ENCODE measurements at regions not wholly inside any gene's neighbourhood (a gene's known extent, or its start where the extent isn't known, plus 50 kb on each side); places are given as distances from the start of the nearest gene placed in this dataset.
"Not testable (repeated sequence)": the region's sequence is repeated elsewhere in the genome, so short reads cannot be mapped to it uniquely, and the experiment has no call there.

DNA sequence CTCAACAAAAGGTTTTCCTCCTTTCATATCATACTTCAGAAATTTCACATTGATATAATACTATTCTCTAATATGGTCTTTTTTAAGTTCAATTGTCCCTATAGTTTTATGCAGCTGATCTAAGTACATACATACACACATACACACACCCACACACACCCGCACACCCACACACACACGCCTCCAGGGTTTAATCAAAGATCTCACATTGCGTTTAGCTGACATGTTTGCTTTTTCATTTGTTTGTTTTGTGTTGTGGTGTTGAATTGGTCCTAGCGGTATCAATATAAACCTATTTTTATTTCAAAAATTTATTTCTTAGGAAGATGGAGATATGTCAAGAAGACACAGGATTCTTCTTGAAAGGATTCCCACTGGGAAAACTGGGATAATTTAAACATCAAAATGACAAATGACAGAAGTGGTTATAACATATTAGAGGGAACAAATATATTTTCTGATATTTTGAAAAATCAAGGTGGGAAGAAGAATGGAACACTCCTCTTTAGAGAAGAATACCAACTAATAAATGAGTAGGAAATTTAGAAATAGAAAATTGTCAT lies 434.9 kb upstream of the SLC30A5 start:
- DNase-seq (ENCODE audit: low read depth in 2 of 2) = no peak

DNA sequence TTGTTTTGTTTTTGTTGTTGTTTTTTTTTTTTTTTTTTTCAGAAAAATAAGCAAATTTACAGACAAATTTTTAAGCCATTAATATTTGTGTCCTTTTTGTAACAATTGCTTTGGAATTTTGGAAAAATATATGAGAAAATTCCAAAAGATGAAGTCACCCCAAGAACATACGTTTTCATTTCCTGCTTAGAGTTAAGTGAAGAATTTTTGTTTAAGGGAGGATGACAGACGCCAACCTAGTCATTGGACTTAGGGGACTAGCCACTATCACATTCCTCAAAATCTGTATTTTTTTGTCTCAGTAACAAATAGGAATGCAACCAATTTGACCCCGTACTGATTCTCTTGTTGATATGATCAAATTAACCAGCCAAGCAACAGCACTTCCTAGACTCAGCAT lies 433.9 kb upstream of the SLC30A5 start:
- no peak for DNase-seq (ENCODE audit: low read depth in 2 of 2)

GRCh38 chr5:68661237-68661636 lies 432.6 kb upstream of the SLC30A5 start:
- no peak for DNase-seq (ENCODE audit: low read depth in 2 of 2)

- DNase-seq (ENCODE audit: low read depth in 2 of 2) = no peak
These were observed 431.0 kb upstream of the SLC30A5 start for GRCh38 chr5:68662804-68663307.

DNA sequence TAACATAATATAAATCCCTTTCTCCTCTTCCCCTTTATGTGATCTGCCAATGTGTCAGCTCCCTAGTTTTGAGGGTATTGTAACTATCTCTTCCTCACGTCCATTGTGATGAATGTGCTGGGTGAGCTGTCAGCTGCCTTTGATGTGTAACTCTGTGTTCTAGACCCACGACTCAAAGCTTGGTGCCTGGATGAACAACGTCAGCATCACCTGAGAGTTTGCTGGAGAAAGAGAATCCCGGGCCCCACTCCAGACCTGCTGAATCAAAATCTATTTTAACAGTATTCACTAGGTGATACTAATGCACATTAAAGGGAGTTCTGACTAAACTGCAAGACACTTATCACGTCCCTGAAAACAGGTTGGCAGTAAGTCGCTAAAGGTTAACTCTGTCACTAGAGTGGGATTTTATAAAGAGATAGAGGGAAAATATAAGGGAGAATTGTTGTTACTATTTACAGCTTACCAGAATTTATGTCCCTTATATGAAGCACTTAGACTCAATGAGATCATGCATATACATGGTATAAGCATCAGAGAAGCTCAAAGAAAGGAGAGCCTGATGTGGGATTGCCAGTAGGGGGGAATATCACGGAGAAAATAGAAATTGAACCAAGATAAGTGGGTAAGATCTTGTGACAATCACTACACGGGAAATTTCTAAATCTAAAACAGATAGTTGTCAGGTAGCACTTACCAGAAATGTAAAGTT lies 423.8 kb upstream of the SLC30A5 start:
- no peak for DNase-seq (ENCODE audit: low read depth in 2 of 2)

GRCh38 chr5:68673106-68673822 lies 420.6 kb upstream of the SLC30A5 start:
- no peak for DNase-seq (ENCODE audit: low read depth in 2 of 2)

DNA sequence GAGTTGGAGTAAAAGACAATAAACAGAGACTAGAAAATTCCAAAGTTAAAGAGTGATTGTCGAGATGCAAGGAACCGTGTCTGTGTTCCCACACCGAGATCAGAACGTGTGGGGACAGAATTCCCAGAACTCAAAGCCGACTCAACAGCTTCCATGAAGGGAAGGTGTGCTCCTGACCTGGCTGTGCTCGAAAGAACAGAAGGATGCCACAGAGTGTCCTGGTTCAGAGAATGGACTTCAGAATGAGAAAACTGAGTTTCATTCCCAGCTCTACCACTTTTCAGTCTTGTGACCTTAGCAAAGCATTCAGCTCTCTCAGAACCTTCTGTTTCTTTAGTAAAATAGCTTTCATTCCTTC lies 420.0 kb upstream of the SLC30A5 start:
- no peak for DNase-seq (ENCODE audit: low read depth in 2 of 2)

- no peak for DNase-seq (ENCODE audit: low read depth in 2 of 2)
These were observed 414.8 kb upstream of the SLC30A5 start for GRCh38 chr5:68679041-68679440.

GRCh38 chr5:68680366-68680765 lies 413.4 kb upstream of the SLC30A5 start:
- DNase-seq (ENCODE audit: low read depth in 2 of 2) = no peak

GRCh38 chr5:68681929-68682328 lies 411.9 kb upstream of the SLC30A5 start:
- no peak for DNase-seq (ENCODE audit: low read depth in 2 of 2)

- DNase-seq (ENCODE audit: low read depth in 2 of 2) = no peak
These were observed 411.2 kb upstream of the SLC30A5 start for GRCh38 chr5:68682400-68683160.

- DNase-seq (ENCODE audit: low read depth in 2 of 2) = no peak
These were observed 410.2 kb upstream of the SLC30A5 start for GRCh38 chr5:68683632-68684036.

- DNase-seq (ENCODE audit: low read depth in 2 of 2) = no peak
These were observed 408.0 kb upstream of the SLC30A5 start for GRCh38 chr5:68685863-68686262.

- DNase-seq (ENCODE audit: low read depth in 2 of 2) = no peak
These were observed 405.3 kb upstream of the SLC30A5 start for GRCh38 chr5:68688547-68688946.

DNA sequence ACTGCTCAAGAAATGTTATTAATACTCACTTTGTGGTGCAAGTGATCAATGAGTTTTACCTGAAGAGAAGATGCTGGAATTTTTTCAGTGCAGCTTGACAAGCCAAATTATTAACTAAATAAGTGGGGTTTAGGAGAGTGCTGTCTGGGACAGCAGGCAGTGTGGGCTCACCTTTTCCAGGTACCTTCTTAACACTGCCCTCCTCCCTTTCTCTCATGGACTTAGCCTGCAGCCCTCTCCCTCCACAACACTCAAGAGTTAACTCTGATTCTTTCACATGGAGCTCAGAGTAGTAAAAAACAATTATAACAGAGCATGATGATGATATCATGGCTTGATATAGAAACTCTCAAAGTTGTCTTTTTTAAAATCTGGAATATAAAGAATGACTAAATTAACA lies 404.8 kb upstream of the SLC30A5 start:
- no peak for DNase-seq (ENCODE audit: low read depth in 2 of 2)

DNA sequence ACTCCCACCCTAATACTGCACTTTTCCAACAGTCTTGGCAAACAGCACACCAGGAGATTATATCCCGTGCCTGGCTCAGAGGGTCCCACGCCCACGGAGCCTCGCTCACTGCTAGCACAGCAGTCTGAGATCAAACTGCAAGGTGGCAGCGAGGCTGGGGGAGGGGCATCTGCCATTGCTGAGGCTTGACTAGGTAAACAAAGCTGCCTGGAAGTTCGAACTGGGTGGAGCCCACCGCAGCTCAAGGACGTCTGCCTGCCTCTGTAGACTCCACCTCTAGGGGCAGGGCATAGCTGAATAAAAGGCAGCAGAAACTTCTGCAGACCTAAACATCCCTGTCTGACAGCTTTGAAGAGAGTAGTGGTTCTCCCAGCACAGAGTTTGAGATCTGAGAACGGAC lies 401.9 kb upstream of the SLC30A5 start:
- DNase-seq (ENCODE audit: low read depth in 2 of 2) = not testable (repeated sequence)

DNA sequence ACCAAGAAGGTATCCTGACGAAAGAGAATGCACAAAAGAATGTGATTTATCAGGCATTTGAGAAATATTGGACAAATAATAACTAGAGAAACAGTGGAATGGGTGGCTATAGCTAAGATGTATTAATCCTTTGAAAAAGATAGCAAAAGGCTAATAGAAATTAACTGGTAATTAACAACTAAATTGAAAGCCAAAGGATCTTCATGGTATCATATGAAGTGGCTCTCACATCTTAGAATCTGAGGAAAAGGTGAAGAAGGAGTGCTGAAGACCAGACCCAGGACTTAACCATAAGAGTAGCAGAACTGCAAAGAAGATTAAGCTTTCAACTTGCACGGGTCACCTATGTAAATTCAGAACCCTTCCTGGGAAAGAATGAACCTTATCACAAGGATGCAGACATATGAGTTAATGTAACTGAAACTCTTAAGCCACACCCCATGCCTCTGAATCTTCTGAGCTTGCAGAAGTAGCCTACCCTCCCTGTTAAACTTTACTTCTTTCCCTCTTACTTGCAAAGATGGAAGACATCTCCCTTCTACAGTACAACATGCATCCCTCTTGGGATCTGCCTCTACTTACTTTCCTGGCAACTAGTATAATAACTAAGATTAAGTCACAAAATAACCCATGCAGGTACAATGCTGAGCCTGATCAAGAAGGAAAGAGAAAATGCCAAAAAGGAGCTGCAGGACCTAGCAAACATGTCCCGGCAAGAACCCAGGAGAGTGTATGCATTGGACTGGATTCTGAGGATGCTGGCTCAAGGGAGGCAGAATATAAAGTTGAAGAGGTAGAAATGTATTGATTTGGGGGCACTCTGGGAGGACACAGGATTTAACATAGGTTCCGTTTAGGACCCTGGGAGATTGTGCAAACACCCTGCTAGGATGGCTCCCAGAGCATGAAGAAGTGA lies 395.5 kb upstream of the SLC30A5 start:
- DNase-seq (ENCODE audit: low read depth in 2 of 2) = no peak

DNA sequence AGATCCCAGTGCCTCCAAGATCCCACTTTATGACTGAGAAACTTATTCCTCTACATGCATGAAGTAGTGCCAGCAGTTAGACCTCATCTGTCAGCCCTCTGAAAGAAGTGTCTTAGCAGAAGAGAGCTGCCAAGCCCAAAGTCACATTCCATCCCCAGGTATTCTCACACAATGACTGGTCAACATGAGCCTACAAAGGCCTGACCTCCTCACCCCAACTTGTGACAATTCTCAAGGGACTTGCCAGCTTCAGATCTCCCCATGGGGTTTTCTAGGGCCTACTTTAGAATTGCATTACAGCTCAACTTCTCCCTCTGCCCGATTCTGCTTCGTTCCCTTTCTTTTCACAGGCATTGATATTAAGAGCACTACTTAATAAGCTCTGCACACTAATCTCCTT lies 393.8 kb upstream of the SLC30A5 start:
- DNase-seq (ENCODE audit: low read depth in 2 of 2) = no peak

DNA sequence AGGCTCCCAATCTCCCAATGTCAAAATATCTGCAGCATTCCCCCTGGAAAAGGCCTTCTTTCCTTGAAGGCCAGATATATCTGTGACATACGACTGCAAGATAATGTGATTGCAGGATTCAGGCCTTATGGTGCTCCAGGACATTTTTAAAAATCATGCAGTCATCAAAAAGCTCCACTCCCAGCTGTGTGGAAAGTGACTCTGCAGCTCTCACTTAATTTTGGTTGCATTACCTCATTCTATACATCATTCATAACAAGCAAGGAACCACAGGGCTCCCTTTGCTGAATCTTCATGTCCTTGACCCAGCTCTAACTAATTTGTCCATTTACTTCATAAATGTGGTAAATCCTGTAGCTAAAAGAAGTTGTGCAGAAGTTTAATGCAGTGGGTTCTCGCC lies 386.2 kb upstream of the SLC30A5 start:
- no peak for DNase-seq (ENCODE audit: low read depth in 2 of 2)

- DNase-seq (ENCODE audit: low read depth in 2 of 2) = no peak
These were observed 385.5 kb upstream of the SLC30A5 start for GRCh38 chr5:68708156-68708841.

- no peak for DNase-seq (ENCODE audit: low read depth in 2 of 2)
These were observed 385.0 kb upstream of the SLC30A5 start for GRCh38 chr5:68708842-68709170.

Data from activated CD8-positive, alpha-beta memory T cell treated with anti-CD3 and anti-CD28 coated beads for 4 hours (primary cell).